Hepatocyte (in vitro differentiated cells): ENCODE measurements at regions not wholly inside any gene's neighbourhood (a gene's known extent, or its start where the extent isn't known, plus 50 kb on each side); places are given as distances from the start of the nearest gene placed in this dataset.

Experiments
- DNase-seq: peaks from one replicate; pipeline ENCODE4 v3.0.0-alpha.2; 2016; ENCODE audit warnings: low spot score
- H2AFZ ChIP-seq: fragments of 200-600 bp; sonication (generic); 2 replicates; pipeline ENCODE4 v1.6.0; 2016; ENCODE audit warnings: antibody characterized with exemption, mild to moderate bottlenecking
- H3K27ac ChIP-seq: fragments of 200-600 bp; sonication (generic); 2 replicates; pipeline ENCODE4 v1.5.1; 2016; ENCODE audit warnings: mild to moderate bottlenecking
- H3K27me3 ChIP-seq: fragments of 200-600 bp; sonication (generic); 2 replicates; pipeline ENCODE4 v1.6.1; 2016
- H3K36me3 ChIP-seq: fragments of 200-600 bp; sonication (generic); replicated peaks from 2 replicates; pipeline ENCODE4 v1.5.1; 2016; ENCODE audit warnings: low read depth; ENCODE audit not compliant: insufficient read depth
- H3K4me1 ChIP-seq: fragments of 200-600 bp; sonication (generic); 2 replicates; pipeline ENCODE4 v1.5.1; 2016; ENCODE audit warnings: mild to moderate bottlenecking, moderate library complexity; ENCODE audit not compliant: insufficient read depth
- H3K4me2 ChIP-seq: fragments of 200-600 bp; sonication (generic); 2 replicates; pipeline ENCODE4 v1.6.0; 2016
- H3K4me3 ChIP-seq: fragments of 200-600 bp; sonication (generic); 2 replicates; pipeline ENCODE4 v1.5.1; 2016; ENCODE audit warnings: mild to moderate bottlenecking
- H3K79me2 ChIP-seq: fragments of 200-600 bp; sonication (generic); 2 replicates; pipeline ENCODE4 v1.6.0; 2017; ENCODE audit warnings: mild to moderate bottlenecking
- H3K9me2 ChIP-seq: fragments of 200-600 bp; sonication (generic); replicated peaks from 2 replicates; pipeline ENCODE4 v1.6.0; 2017; ENCODE audit warnings: mild to moderate bottlenecking; ENCODE audit not compliant: insufficient read depth
- H3K9me3 ChIP-seq: fragments of 200-600 bp; sonication (generic); 2 replicates; pipeline ENCODE4 v1.5.1; 2016; ENCODE audit warnings: low read depth, mild to moderate bottlenecking
- H4K20me1 ChIP-seq: fragments of 200-600 bp; sonication (generic); 2 replicates; pipeline ENCODE4 v1.6.0; 2016; ENCODE audit warnings: mild to moderate bottlenecking; ENCODE audit not compliant: insufficient read depth, poor library complexity, severe bottlenecking
- CTCF ChIP-seq: fragments of 200-600 bp; sonication (generic); IDR thresholded peaks from 2 replicates; pipeline ENCODE4 v1.5.1; 2016; ENCODE audit warnings: antibody characterized with exemption, mild to moderate bottlenecking; ENCODE audit not compliant: poor library complexity
- EZH2 ChIP-seq: fragments of 200-600 bp; sonication (generic); IDR thresholded peaks from 2 replicates; pipeline ENCODE4 v1.6.1; 2016; ENCODE audit warnings: antibody characterized with exemption, mild to moderate bottlenecking, borderline replicate concordance
- EZH2phosphoT487 ChIP-seq: fragments of 200-600 bp; sonication (generic); IDR thresholded peaks from one replicate; pipeline ENCODE4 v1.6.1; 2018; ENCODE audit warnings: antibody characterized with exemption, mild to moderate bottlenecking, low read depth, moderate library complexity; ENCODE audit not compliant: unreplicated experiment, severe bottlenecking
- WGBS: methylation state at CpG from one replicate; pipeline ENCODE4 v1.1.6; 2016; ENCODE audit warnings: low lambda C conversion rate; ENCODE audit errors: missing lambda C conversion rate; 5-methylcytosine and 5-hydroxymethylcytosine counted together

- Histone ChIP-seq H3K4me1 (peaks cover 20% of the 10 kb centered on the region), H3K79me2 (no peaks in the 10 kb centered on the region), H3K4me2 (no peak overlapping the region), H3K4me3 (no peak overlapping the region), H3K9me2 (no peaks in the 10 kb centered on the region), H3K36me3 (no peaks in the 10 kb centered on the region), H4K20me1 (no peaks in the 10 kb centered on the region), H3K9me3 (no peaks in the 10 kb centered on the region), H2AFZ (peak overlapping the region; percentile 37), H3K27ac (peak overlapping the region; percentile 90), H3K27me3 (no peaks in the 10 kb centered on the region)
- no peak for TF ChIP-seq EZH2
- TF ChIP-seq CTCF: no peak
- DNase-seq: no peak
- 73% methylated on average over 15 of the region's 15 CpGs for WGBS
Observed at GRCh38 chr1:115545096-115545720, 96.6 kb upstream of the VANGL1 start.

GRCh38 chr1:115544131-115544530 lies 97.6 kb upstream of the VANGL1 start:
- WGBS: 88% methylated on average over 4 of the region's 4 CpGs
- H2AFZ ChIP-seq: no peak overlapping the region
- no peaks in the 10 kb centered on the region for H3K27me3 ChIP-seq
- H3K4me1 ChIP-seq: peaks cover 20% of the 10 kb centered on the region
- H3K27ac ChIP-seq: peak overlapping the region; percentile 39
- no peaks in the 10 kb centered on the region for H3K79me2 ChIP-seq
- H3K4me2 ChIP-seq: no peak overlapping the region
- H3K4me3 ChIP-seq: no peak overlapping the region
- TF ChIP-seq EZH2phosphoT487 (no peak), CTCF (no peak), EZH2 (no peak)
- H3K9me2 ChIP-seq: no peaks in the 10 kb centered on the region
- no peaks in the 10 kb centered on the region for H3K9me3 ChIP-seq
- DNase-seq: no peak
- no peaks in the 10 kb centered on the region for H3K36me3 ChIP-seq
- no peaks in the 10 kb centered on the region for H4K20me1 ChIP-seq

- Histone ChIP-seq H3K4me2 (no peak overlapping the region), H3K27ac (no peak overlapping the region), H3K4me1 (peaks cover 20% of the 10 kb centered on the region), H3K9me3 (no peaks in the 10 kb centered on the region), H3K27me3 (no peaks in the 10 kb centered on the region), H3K79me2 (no peaks in the 10 kb centered on the region), H2AFZ (no peak overlapping the region), H3K9me2 (no peaks in the 10 kb centered on the region), H3K36me3 (no peaks in the 10 kb centered on the region), H3K4me3 (no peak overlapping the region), H4K20me1 (no peaks in the 10 kb centered on the region)
- WGBS: 92% methylated on average over 2 of the region's 2 CpGs
- TF ChIP-seq EZH2 (no peak), CTCF (no peak), EZH2phosphoT487 (no peak)
- no peak for DNase-seq
Observed at GRCh38 chr1:115543247-115543646, 98.5 kb upstream of the VANGL1 start.

- Histone ChIP-seq H4K20me1 (no peaks in the 10 kb centered on the region), H3K79me2 (no peaks in the 10 kb centered on the region), H3K4me1 (no peaks in the 10 kb centered on the region), H2AFZ (no peak overlapping the region), H3K27me3 (no peaks in the 10 kb centered on the region), H3K36me3 (no peaks in the 10 kb centered on the region), H3K4me3 (no peak overlapping the region), H3K4me2 (no peak overlapping the region), H3K9me2 (no peaks in the 10 kb centered on the region), H3K27ac (no peak overlapping the region), H3K9me3 (no peaks in the 10 kb centered on the region)
- no peak for DNase-seq
- TF ChIP-seq CTCF: no peak
- TF ChIP-seq EZH2: no peak
- no peak for TF ChIP-seq EZH2phosphoT487
- 100% methylated on average over 3 of the region's 3 CpGs for WGBS
Observed at GRCh38 chr1:115539736-115540135, 102.0 kb upstream of the VANGL1 start.
